Liver (tissue), 3 donors: ENCODE measurements at regions not wholly inside any gene's neighbourhood (a gene's known extent, or its start where the extent isn't known, plus 50 kb on each side); places are given as distances from the start of the nearest gene placed in this dataset.

Experiments used
- JUND ChIP-seq, 2 donors: IDR thresholded peaks; 2 replicates each; pipeline ENCODE4 v1.6.1; 2016; ENCODE audit warnings: antibody characterized with exemption in 2 of 2
- RAD21 ChIP-seq, 2 donors: IDR thresholded peaks; 2 replicates each; pipeline ENCODE4 v1.6.1; 2016; ENCODE audit warnings: antibody characterized with exemption in 2 of 2, mild to moderate bottlenecking in 2 of 2
- ZBTB33 ChIP-seq: IDR thresholded peaks from 2 replicates; pipeline ENCODE4 v1.6.1; 2016; ENCODE audit warnings: antibody characterized with exemption
- TF ChIP-seq, protein P1 (sequence below): fragments of 150-350 bp; IDR thresholded peaks from 2 replicates; pipeline ENCODE4 v1.5.1; 2017; ENCODE audit warnings: improper control_type of control experiment, low read depth, low read length; ENCODE audit not compliant: missing input control
- donor health status: healthy.
- donor health status: healthy.

GRCh38 chr13:73870036-73870741, 264.0 kb downstream of the KLF12 start:
- TF ChIP-seq, protein P1, sequence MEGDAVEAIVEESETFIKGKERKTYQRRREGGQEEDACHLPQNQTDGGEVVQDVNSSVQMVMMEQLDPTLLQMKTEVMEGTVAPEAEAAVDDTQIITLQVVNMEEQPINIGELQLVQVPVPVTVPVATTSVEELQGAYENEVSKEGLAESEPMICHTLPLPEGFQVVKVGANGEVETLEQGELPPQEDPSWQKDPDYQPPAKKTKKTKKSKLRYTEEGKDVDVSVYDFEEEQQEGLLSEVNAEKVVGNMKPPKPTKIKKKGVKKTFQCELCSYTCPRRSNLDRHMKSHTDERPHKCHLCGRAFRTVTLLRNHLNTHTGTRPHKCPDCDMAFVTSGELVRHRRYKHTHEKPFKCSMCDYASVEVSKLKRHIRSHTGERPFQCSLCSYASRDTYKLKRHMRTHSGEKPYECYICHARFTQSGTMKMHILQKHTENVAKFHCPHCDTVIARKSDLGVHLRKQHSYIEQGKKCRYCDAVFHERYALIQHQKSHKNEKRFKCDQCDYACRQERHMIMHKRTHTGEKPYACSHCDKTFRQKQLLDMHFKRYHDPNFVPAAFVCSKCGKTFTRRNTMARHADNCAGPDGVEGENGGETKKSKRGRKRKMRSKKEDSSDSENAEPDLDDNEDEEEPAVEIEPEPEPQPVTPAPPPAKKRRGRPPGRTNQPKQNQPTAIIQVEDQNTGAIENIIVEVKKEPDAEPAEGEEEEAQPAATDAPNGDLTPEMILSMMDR: no peak
- no peak for TF ChIP-seq JUND (IDR thresholded peaks at IDR 0.05)
- no peak for TF ChIP-seq RAD21 (IDR thresholded peaks at IDR 0.05)
- no peak for TF ChIP-seq ZBTB33
